ENCODE measurements at regions not wholly inside any gene's neighbourhood (a gene's known extent, or its start where the extent isn't known, plus 50 kb on each side); places are given as distances from the start of the nearest gene placed in this dataset.

- DNase-seq (ENCODE audit: low read depth): no peak
- TF ChIP-seq CTCF (conservative IDR thresholded peaks at IDR 0.05; ENCODE audit: low read depth, low read length): no peak
These were observed 384.6 kb upstream of the ALCAM start for GRCh38 chr3:104982130-104982529.

GRCh38 chr3:104987859-104988258 is 378.9 kb upstream of the ALCAM start:
- TF ChIP-seq CTCF (conservative IDR thresholded peaks at IDR 0.05; ENCODE audit: low read depth, low read length): no peak
- DNase-seq (ENCODE audit: low read depth): no peak
- no peak overlapping the region for H3K4me3 ChIP-seq (ENCODE audit: low read depth, low read length)

More at GRCh38 chr3:104982130-104982529, 384.6 kb upstream of the ALCAM start:
- H3K4me3 ChIP-seq (ENCODE audit: low read depth, low read length): no peak overlapping the region

GRCh38 chr3:104988496-104988895 is 378.2 kb upstream of the ALCAM start:
- no peak for DNase-seq (ENCODE audit: low read depth)
- H3K4me3 ChIP-seq (ENCODE audit: low read depth, low read length): no peak overlapping the region
- TF ChIP-seq CTCF (conservative IDR thresholded peaks at IDR 0.05; ENCODE audit: low read depth, low read length): no peak

- no peak overlapping the region for H3K4me3 ChIP-seq (ENCODE audit: low read depth, low read length)
- no peak for DNase-seq (ENCODE audit: low read depth)
- TF ChIP-seq CTCF (conservative IDR thresholded peaks at IDR 0.05; ENCODE audit: low read depth, low read length): no peak
These were observed 376.8 kb upstream of the ALCAM start for GRCh38 chr3:104989878-104990277.

GRCh38 chr3:104990758-104991157 is 376.0 kb upstream of the ALCAM start:
- H3K4me3 ChIP-seq (ENCODE audit: low read depth, low read length): no peak overlapping the region
- no peak for DNase-seq (ENCODE audit: low read depth)
- no peak for TF ChIP-seq CTCF (conservative IDR thresholded peaks at IDR 0.05; ENCODE audit: low read depth, low read length)

GRCh38 chr3:104992676-104993075 is 374.0 kb upstream of the ALCAM start:
- TF ChIP-seq CTCF (conservative IDR thresholded peaks at IDR 0.05; ENCODE audit: low read depth, low read length): no peak
- no peak for DNase-seq (ENCODE audit: low read depth)
- no peak overlapping the region for H3K4me3 ChIP-seq (ENCODE audit: low read depth, low read length)

GRCh38 chr3:105006164-105006563 is 360.5 kb upstream of the ALCAM start:
- no peak overlapping the region for H3K4me3 ChIP-seq (ENCODE audit: low read depth, low read length)
- no peak for TF ChIP-seq CTCF (conservative IDR thresholded peaks at IDR 0.05; ENCODE audit: low read depth, low read length)
- DNase-seq (ENCODE audit: low read depth): no peak
